ENCODE measurements at regions not wholly inside any gene's neighbourhood (a gene's known extent, or its start where the extent isn't known, plus 50 kb on each side); places are given as distances from the start of the nearest gene placed in this dataset.

- no peak overlapping the region for H3K4me3 Mint-ChIP-seq
- no peak for DNase-seq
- H3K4me1 Mint-ChIP-seq: no peaks in the 10 kb centered on the region
- H3K27ac Mint-ChIP-seq: no peak overlapping the region
- intact Hi-C loops (cut with micrococcal nuclease): no loop called here
- H3K9me3 Mint-ChIP-seq: peaks cover 15% of the 10 kb centered on the region
- no peaks in the 10 kb centered on the region for H3K27me3 Mint-ChIP-seq
- no peaks in the 10 kb centered on the region for H3K36me3 Mint-ChIP-seq (ENCODE audit: low read depth)
These were observed 1274.8 kb downstream of the FSCB start for GRCh38 chr14:43232261-43232660.

GRCh38 chr14:43215524-43215923 is 1291.6 kb downstream of the FSCB start:
- no peaks in the 10 kb centered on the region for H3K4me1 Mint-ChIP-seq

DNA sequence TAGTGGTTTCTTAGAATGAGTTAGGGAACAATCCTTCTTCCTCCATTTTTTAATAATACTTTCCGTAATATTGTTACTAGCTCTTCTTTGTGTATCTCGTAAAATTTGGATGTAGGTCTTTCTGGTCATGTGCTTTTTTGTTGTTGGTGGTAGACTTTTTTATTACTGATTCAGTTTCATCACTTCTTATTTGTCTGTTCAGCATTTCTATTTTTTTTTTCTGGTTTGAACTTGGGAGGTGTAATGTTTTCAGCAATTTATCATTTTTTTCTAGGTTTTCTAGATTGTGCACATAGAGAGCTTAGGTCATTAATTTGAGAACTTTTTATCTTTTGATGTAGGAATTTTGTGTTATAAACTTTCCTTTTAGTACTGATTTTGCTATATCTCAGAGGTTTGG is 1299.9 kb downstream of the FSCB start:
- no peak overlapping the region for H3K4me3 Mint-ChIP-seq
- intact Hi-C loops (cut with micrococcal nuclease): no loop called here
- DNase-seq: no peak
- no peak overlapping the region for H3K27ac Mint-ChIP-seq
- no peaks in the 10 kb centered on the region for H3K27me3 Mint-ChIP-seq
- no peaks in the 10 kb centered on the region for H3K4me1 Mint-ChIP-seq
- no peaks in the 10 kb centered on the region for H3K36me3 Mint-ChIP-seq (ENCODE audit: low read depth)
- peaks cover 12% of the 10 kb centered on the region for H3K9me3 Mint-ChIP-seq

More at GRCh38 chr14:43215524-43215923, 1291.6 kb downstream of the FSCB start:
- no peaks in the 10 kb centered on the region for H3K27me3 Mint-ChIP-seq
- DNase-seq: no peak
- no peak overlapping the region for H3K27ac Mint-ChIP-seq
- intact Hi-C loops (cut with micrococcal nuclease): no loop called here
- H3K9me3 Mint-ChIP-seq: no peaks in the 10 kb centered on the region
- H3K36me3 Mint-ChIP-seq (ENCODE audit: low read depth): no peaks in the 10 kb centered on the region
- no peak overlapping the region for H3K4me3 Mint-ChIP-seq

DNA sequence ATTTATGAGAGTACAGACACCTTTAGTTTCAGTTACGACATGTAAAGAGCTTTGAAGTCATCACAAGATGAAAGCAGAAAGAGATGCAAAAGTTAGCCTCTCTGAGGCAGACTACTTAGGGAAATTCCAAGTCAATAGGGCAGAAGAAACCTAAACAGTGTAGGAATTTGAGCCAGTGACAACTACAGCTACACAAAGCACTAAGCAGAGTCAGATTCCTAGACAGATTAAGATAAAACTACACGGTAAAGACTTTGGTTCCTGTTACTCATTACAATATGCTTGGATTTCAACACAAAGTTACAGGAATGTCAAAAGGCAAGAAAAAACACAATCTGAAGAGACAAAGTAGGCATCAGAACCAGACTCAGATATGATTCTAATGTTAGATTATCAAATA is 1302.3 kb downstream of the FSCB start:
- Mint-ChIP-seq H3K4me1 (no peaks in the 10 kb centered on the region), H3K36me3 (ENCODE audit: low read depth) (no peaks in the 10 kb centered on the region), H3K9me3 (peaks cover 12% of the 10 kb centered on the region), H3K27me3 (no peaks in the 10 kb centered on the region), H3K27ac (no peak overlapping the region), H3K4me3 (no peak overlapping the region)
- intact Hi-C loops (cut with micrococcal nuclease): no loop called here
- DNase-seq: no peak

GRCh38 chr14:43200519-43200918 is 1306.6 kb downstream of the FSCB start:
- H3K4me3 Mint-ChIP-seq: no peak overlapping the region
- H3K27ac Mint-ChIP-seq: no peak overlapping the region
- no peaks in the 10 kb centered on the region for H3K4me1 Mint-ChIP-seq
- no peaks in the 10 kb centered on the region for H3K36me3 Mint-ChIP-seq (ENCODE audit: low read depth)
- intact Hi-C loops (cut with micrococcal nuclease): no loop called here
- H3K27me3 Mint-ChIP-seq: no peaks in the 10 kb centered on the region
- H3K9me3 Mint-ChIP-seq: no peaks in the 10 kb centered on the region
- DNase-seq: no peak

DNA sequence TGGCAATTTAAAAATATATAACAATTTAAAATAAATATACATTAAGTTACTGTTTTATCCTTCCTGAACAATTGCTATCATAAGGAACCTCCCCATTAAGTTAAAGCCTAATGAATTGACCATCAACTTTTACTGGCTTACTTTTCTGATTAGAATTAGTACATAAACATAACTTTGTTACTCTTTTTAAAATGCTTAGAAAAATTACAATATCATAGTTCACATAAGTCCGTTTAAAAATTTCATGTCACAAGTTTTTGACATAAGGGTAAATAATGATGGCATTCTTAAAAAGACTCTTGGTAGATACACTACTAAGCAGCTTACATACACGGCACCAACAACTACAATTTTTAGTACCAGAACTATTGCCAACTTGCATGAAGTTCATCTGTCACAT is 1308.6 kb downstream of the FSCB start:
- Mint-ChIP-seq H3K27ac (no peak overlapping the region), H3K36me3 (ENCODE audit: low read depth) (no peaks in the 10 kb centered on the region)

GRCh38 chr14:43184540-43184939 is 1322.5 kb downstream of the FSCB start:
- Mint-ChIP-seq H3K27ac (no peak overlapping the region), H3K4me1 (no peaks in the 10 kb centered on the region), H3K4me3 (no peak overlapping the region), H3K27me3 (no peaks in the 10 kb centered on the region), H3K36me3 (ENCODE audit: low read depth) (no peaks in the 10 kb centered on the region), H3K9me3 (peaks cover 10% of the 10 kb centered on the region)
- intact Hi-C loops (cut with micrococcal nuclease): no loop called here
- no peak for DNase-seq

More for the DNA sequence above, 1308.6 kb downstream of the FSCB start:
- no peaks in the 10 kb centered on the region for H3K9me3 Mint-ChIP-seq
- no peak overlapping the region for H3K4me3 Mint-ChIP-seq
- no peak for DNase-seq
- intact Hi-C loops (cut with micrococcal nuclease): no loop called here
- no peaks in the 10 kb centered on the region for H3K27me3 Mint-ChIP-seq
- no peaks in the 10 kb centered on the region for H3K4me1 Mint-ChIP-seq

GRCh38 chr14:43183916-43184315 is 1323.2 kb downstream of the FSCB start:
- Mint-ChIP-seq H3K9me3 (peaks cover 10% of the 10 kb centered on the region), H3K27ac (no peak overlapping the region), H3K27me3 (no peaks in the 10 kb centered on the region), H3K4me3 (no peak overlapping the region), H3K36me3 (ENCODE audit: low read depth) (no peaks in the 10 kb centered on the region), H3K4me1 (no peaks in the 10 kb centered on the region)
- no peak for DNase-seq
- intact Hi-C loops (cut with micrococcal nuclease): no loop called here

DNA sequence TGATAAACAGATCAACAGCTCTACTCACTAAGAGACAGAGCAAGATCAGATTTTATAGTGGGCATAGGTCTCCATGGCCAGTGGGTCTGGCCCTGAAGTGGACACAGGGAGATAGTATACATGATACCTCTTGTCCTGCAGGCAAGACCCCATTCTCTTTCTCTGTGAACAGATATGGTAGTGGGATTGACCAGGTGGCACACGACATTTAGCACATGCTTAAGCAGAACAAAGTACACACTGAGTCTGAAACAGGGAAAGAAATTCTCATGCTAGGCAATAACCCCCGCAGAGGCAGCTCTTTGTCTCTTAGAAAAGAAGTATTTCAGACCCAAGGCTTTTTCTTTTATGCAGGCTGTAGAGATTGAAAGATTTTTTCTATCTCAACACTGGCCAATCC is 1331.2 kb downstream of the FSCB start:
- Mint-ChIP-seq H3K4me1 (no peaks in the 10 kb centered on the region), H3K9me3 (peaks cover 10% of the 10 kb centered on the region), H3K4me3 (no peak overlapping the region), H3K36me3 (ENCODE audit: low read depth) (no peaks in the 10 kb centered on the region), H3K27me3 (no peaks in the 10 kb centered on the region), H3K27ac (no peak overlapping the region)
- intact Hi-C loops (cut with micrococcal nuclease): no loop called here
- DNase-seq: no peak

DNA sequence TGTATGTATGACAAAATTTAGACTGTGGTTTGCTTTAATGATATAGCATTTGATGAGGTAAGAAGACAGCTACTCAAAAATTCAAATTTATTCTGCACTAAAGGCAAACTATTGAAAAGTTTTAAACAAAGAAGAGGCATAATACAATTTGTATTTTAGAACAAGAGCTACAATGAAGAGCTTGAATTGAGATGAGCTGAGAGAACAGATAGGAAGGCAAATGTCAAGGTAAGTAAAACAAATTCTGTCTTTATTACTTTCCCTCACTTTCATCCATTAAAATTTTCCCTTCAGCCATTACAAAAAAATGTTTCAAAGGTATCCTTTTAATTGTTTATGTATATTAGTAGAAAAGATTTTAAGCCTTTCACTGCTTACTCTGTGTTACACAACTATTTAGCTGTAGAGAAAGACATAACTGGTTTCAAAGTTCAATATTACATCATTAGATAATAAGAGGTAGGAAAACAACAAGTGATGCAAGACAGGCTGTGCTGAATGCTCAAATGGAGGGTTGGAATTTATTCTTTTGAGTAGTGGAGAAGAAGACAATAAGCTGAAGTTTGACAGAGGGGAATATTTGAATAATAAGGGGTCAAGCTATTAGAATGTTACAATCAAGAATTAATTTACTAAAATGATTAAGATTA is 1334.1 kb downstream of the FSCB start:
- no peak overlapping the region for H3K4me3 Mint-ChIP-seq

DNA sequence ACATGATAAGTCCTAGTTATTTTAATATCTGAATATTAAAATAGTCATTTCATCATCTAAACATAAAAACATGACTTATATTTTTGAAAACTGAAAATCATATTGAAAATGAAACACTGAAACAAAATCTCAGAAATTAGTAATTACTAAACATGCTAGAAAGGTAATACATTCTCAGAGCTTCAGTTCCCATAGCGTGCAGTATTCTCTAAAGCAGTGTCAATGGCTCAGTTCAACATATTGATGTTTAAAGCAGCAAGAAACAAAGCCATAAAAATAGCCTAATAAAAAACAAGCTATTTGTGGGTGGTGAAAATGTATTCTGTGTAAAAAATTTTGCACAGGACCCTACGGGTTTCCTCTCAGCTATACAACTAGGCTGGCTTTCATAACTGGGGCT is 1337.4 kb downstream of the FSCB start:
- H3K4me3 Mint-ChIP-seq: no peak overlapping the region
- intact Hi-C loops (cut with micrococcal nuclease): no loop called here
- peaks cover 3% of the 10 kb centered on the region for H3K9me3 Mint-ChIP-seq
- no peaks in the 10 kb centered on the region for H3K36me3 Mint-ChIP-seq (ENCODE audit: low read depth)
- DNase-seq: no peak
- no peak overlapping the region for H3K27ac Mint-ChIP-seq
- no peaks in the 10 kb centered on the region for H3K4me1 Mint-ChIP-seq
- no peaks in the 10 kb centered on the region for H3K27me3 Mint-ChIP-seq

More for the DNA sequence above, 1334.1 kb downstream of the FSCB start:
- no peak for DNase-seq
- Mint-ChIP-seq H3K4me1 (no peaks in the 10 kb centered on the region), H3K27me3 (no peaks in the 10 kb centered on the region), H3K36me3 (ENCODE audit: low read depth) (no peaks in the 10 kb centered on the region), H3K27ac (no peak overlapping the region), H3K9me3 (peaks cover 3% of the 10 kb centered on the region)
- intact Hi-C loops (cut with micrococcal nuclease): no loop called here

- peaks cover 3% of the 10 kb centered on the region for H3K9me3 Mint-ChIP-seq
- H3K36me3 Mint-ChIP-seq (ENCODE audit: low read depth): no peaks in the 10 kb centered on the region
- H3K4me3 Mint-ChIP-seq: no peak overlapping the region
- H3K4me1 Mint-ChIP-seq: no peaks in the 10 kb centered on the region
- no peaks in the 10 kb centered on the region for H3K27me3 Mint-ChIP-seq
- DNase-seq: no peak
- intact Hi-C loops (cut with micrococcal nuclease): no loop called here
- H3K27ac Mint-ChIP-seq: no peak overlapping the region
These were observed 1338.6 kb downstream of the FSCB start for GRCh38 chr14:43168371-43168925.

DNA sequence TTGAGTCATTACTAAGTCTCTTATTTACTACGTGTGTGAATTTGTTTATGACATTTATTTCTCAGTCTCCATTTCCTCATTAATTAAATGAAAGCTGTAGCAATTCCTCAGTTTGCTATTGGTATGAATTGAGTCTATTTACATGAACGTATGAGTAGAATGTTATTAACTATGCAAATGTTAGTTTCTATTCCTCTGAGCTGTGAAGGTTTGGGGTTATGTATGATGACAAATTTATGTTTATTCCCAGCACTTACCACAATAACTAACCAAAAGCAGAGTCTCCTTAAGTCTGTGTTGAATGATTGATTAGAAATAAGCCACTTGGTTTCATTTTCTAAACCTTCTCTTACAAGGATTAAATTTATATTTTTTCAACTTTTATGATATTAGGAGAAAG is 1340.9 kb downstream of the FSCB start:
- Mint-ChIP-seq H3K4me3 (no peak overlapping the region), H3K27me3 (no peaks in the 10 kb centered on the region)

DNA sequence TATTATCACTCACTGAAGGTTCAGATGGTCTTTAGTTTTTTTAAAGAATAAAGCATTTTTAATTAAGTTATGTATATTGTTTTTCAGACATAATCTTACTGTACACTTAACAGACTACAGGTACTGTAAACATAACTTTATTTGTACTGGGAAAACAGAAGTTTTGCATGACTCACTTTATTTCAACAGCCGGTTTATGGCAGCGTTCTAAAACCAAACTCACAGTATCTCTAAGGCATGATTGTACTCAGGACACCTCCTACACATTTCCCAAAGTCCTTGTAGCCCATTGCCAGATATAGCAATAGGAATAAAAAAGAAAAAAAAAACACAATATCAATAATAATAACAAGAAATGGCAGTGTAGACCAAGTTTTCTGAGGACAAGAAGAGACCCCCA is 1341.4 kb downstream of the FSCB start:
- Mint-ChIP-seq H3K9me3 (no peaks in the 10 kb centered on the region), H3K36me3 (ENCODE audit: low read depth) (no peaks in the 10 kb centered on the region), H3K27me3 (no peaks in the 10 kb centered on the region), H3K4me1 (no peaks in the 10 kb centered on the region), H3K4me3 (no peak overlapping the region), H3K27ac (no peak overlapping the region)
- intact Hi-C loops (cut with micrococcal nuclease): no loop called here
- DNase-seq: no peak

More for the DNA sequence above, 1340.9 kb downstream of the FSCB start:
- H3K9me3 Mint-ChIP-seq: no peaks in the 10 kb centered on the region
- intact Hi-C loops (cut with micrococcal nuclease): no loop called here
- H3K27ac Mint-ChIP-seq: no peak overlapping the region
- no peaks in the 10 kb centered on the region for H3K36me3 Mint-ChIP-seq (ENCODE audit: low read depth)
- H3K4me1 Mint-ChIP-seq: no peaks in the 10 kb centered on the region
- DNase-seq: no peak

- H3K9me3 Mint-ChIP-seq: no peaks in the 10 kb centered on the region
- intact Hi-C loops (cut with micrococcal nuclease): no loop called here
- H3K27me3 Mint-ChIP-seq: no peaks in the 10 kb centered on the region
- H3K4me3 Mint-ChIP-seq: no peak overlapping the region
- no peaks in the 10 kb centered on the region for H3K36me3 Mint-ChIP-seq (ENCODE audit: low read depth)
- H3K4me1 Mint-ChIP-seq: no peaks in the 10 kb centered on the region
- no peak for DNase-seq
- H3K27ac Mint-ChIP-seq: no peak overlapping the region
These were observed 1345.6 kb downstream of the FSCB start for GRCh38 chr14:43161477-43161876.
